ENCODE measurements at regions not wholly inside any gene's neighbourhood (a gene's known extent, or its start where the extent isn't known, plus 50 kb on each side); places are given as distances from the start of the nearest gene placed in this dataset.

DNA sequence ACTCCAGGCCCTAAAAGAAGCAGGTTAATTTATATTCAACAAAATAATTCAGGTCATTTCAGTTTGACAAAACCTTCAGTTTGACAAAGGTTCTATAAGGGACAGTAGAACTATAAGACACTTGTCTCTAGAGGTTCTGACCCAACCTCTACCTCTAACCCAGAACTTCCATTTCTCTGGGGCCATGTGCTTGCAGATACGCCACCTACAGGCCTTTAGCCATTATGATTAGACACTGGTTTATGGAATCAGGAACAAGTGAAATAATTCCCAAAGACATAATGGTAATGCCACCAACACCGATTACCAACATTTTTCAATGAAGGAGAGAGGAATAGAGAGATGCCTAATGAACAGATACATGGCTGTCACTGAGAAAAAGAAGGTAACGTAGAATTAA, 733.9 kb downstream of the PRELID2 start:
- no peaks in the 10 kb centered on the region for H3K4me1 Mint-ChIP-seq
- H3K4me3 ChIP-seq (ENCODE audit: low read length): no peak overlapping the region
- no peaks in the 10 kb centered on the region for H3K9me3 ChIP-seq (ENCODE audit: control insufficient read depth in 2 of 3, low read length in 3 of 3)
- intact Hi-C loops (cut with micrococcal nuclease): no loop called here
- H3K27me3 ChIP-seq (ENCODE audit: control insufficient read depth in 2 of 2, insufficient read depth in 2 of 2, low read length in 2 of 2): no peaks in the 10 kb centered on the region
- no peaks in the 10 kb centered on the region for H3K4me1 ChIP-seq (ENCODE audit: control insufficient read depth in 2 of 2, insufficient read depth in 2 of 2, low read length in 2 of 2)
- DNase-seq (no peak), ATAC-seq (no peak)
- H3K36me3 ChIP-seq (ENCODE audit: control insufficient read depth in 2 of 3, insufficient read depth in 3 of 3, low read length in 3 of 3): no peaks in the 10 kb centered on the region
- CTCF ChIA-PET: no interaction called here
- H3K9me3 Mint-ChIP-seq: peaks cover 0 to 21% (median 5%) of the 10 kb centered on the region in 11 donors
- H3K27me3 Mint-ChIP-seq: no peaks in the 10 kb centered on the region
- H3K27ac ChIP-seq (ENCODE audit: low read depth, low read length): no peak overlapping the region
- H3K27ac Mint-ChIP-seq: no peak overlapping the region
- POLR2A ChIA-PET: no interaction called here
- H3K36me3 Mint-ChIP-seq: no peaks in the 10 kb centered on the region
- H3K4me3 Mint-ChIP-seq: no peak overlapping the region

DNA sequence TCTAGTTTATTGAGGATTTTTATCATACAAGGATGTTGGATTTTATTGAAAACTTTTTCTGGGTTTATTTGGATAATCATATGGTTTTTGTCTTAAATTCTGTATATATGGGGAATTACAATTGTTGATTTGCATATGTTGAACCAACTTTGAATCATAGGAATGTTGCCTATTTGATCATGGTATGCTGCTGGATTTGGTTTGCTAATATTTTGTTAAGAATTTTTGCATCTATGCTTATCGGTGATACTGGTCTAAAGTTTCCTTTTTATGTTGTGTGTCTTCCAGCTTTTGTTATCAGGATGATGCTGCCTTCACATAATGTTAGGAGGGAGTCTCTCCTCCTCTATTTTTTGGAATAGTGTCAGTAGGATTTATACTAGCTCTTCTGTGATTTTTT, 745.0 kb downstream of the PRELID2 start:
- POLR2A ChIA-PET: no interaction called here
- Histone ChIP-seq H3K4me3 (ENCODE audit: low read length) (no peak overlapping the region), H3K36me3 (ENCODE audit: control insufficient read depth in 2 of 3, insufficient read depth in 3 of 3, low read length in 3 of 3) (no peaks in the 10 kb centered on the region), H3K27ac (ENCODE audit: low read depth, low read length) (no peak overlapping the region), H3K27me3 (ENCODE audit: control insufficient read depth in 2 of 2, insufficient read depth in 2 of 2, low read length in 2 of 2) (no peaks in the 10 kb centered on the region), H3K9me3 (ENCODE audit: control insufficient read depth in 2 of 3, low read length in 3 of 3) (no peaks in the 10 kb centered on the region), H3K4me1 (ENCODE audit: control insufficient read depth in 2 of 2, insufficient read depth in 2 of 2, low read length in 2 of 2) (no peaks in the 10 kb centered on the region)
- CTCF ChIA-PET: no interaction called here
- no peak for ATAC-seq
- H3K9me3 Mint-ChIP-seq: peaks cover 4 to 26% (median 7%) of the 10 kb centered on the region in 11 donors
- H3K27ac Mint-ChIP-seq: no peak overlapping the region
- no peaks in the 10 kb centered on the region for H3K4me1 Mint-ChIP-seq
- DNase-seq: no peak
- H3K4me3 Mint-ChIP-seq: no peak overlapping the region
- peaks cover 0 to 3% (median 0%) of the 10 kb centered on the region in 5 donors for H3K36me3 Mint-ChIP-seq
- H3K27me3 Mint-ChIP-seq: no peaks in the 10 kb centered on the region
- intact Hi-C loops (cut with micrococcal nuclease): no loop called here

DNA sequence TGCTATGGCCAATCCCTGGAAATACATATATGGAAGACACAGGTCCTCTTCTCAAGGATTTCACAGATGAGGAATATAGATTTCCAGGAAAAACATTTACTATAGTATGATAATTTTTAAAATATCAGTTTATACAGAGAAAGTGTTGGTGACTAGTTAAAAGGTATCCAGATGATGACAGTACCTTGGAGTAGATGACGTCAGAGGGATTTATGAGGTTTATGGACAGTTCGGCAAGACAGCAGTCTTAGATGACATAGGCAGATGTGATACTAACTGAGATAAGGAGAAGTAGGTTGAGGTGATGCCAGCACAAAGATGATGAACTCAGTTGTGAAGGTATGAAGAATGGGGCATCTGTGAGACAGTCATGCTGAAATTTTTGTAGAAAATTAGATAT, 750.3 kb downstream of the PRELID2 start:
- Histone ChIP-seq H3K4me3 (ENCODE audit: low read length) (no peak overlapping the region), H3K27me3 (ENCODE audit: control insufficient read depth in 2 of 2, insufficient read depth in 2 of 2, low read length in 2 of 2) (no peaks in the 10 kb centered on the region), H3K27ac (ENCODE audit: low read depth, low read length) (no peak overlapping the region), H3K4me1 (ENCODE audit: control insufficient read depth in 2 of 2, insufficient read depth in 2 of 2, low read length in 2 of 2) (no peaks in the 10 kb centered on the region), H3K9me3 (ENCODE audit: control insufficient read depth in 2 of 3, low read length in 3 of 3) (no peaks in the 10 kb centered on the region), H3K36me3 (ENCODE audit: control insufficient read depth in 2 of 3, insufficient read depth in 3 of 3, low read length in 3 of 3) (no peaks in the 10 kb centered on the region)
- DNase-seq: no peak
- ChIA-PET POLR2A (no interaction called here), CTCF (no interaction called here)
- ATAC-seq: no peak
- Mint-ChIP-seq H3K4me1 (no peaks in the 10 kb centered on the region), H3K9me3 (peaks cover 5 to 26% (median 8%) of the 10 kb centered on the region in 11 donors), H3K27me3 (no peaks in the 10 kb centered on the region), H3K27ac (no peak overlapping the region), H3K4me3 (no peak overlapping the region), H3K36me3 (no peaks in the 10 kb centered on the region)
- intact Hi-C loops (cut with micrococcal nuclease): no loop called here

- Mint-ChIP-seq H3K4me1 (no peaks in the 10 kb centered on the region), H3K36me3 (no peaks in the 10 kb centered on the region), H3K9me3 (peaks cover 0 to 20% (median 3%) of the 10 kb centered on the region in 11 donors), H3K4me3 (no peak overlapping the region), H3K27ac (no peak overlapping the region), H3K27me3 (no peaks in the 10 kb centered on the region)
- ChIA-PET CTCF (no interaction called here), POLR2A (no interaction called here)
- Histone ChIP-seq H3K4me1 (ENCODE audit: control insufficient read depth in 2 of 2, insufficient read depth in 2 of 2, low read length in 2 of 2) (no peaks in the 10 kb centered on the region), H3K9me3 (ENCODE audit: control insufficient read depth in 2 of 3, low read length in 3 of 3) (no peaks in the 10 kb centered on the region), H3K27ac (ENCODE audit: low read depth, low read length) (no peak overlapping the region), H3K36me3 (ENCODE audit: control insufficient read depth in 2 of 3, insufficient read depth in 3 of 3, low read length in 3 of 3) (no peaks in the 10 kb centered on the region), H3K4me3 (ENCODE audit: low read length) (no peak overlapping the region), H3K27me3 (ENCODE audit: control insufficient read depth in 2 of 2, insufficient read depth in 2 of 2, low read length in 2 of 2) (no peaks in the 10 kb centered on the region)
- intact Hi-C loops (cut with micrococcal nuclease): no loop called here
- DNase-seq (no peak), ATAC-seq (no peak)
Observed at GRCh38 chr5:145077028-145077427, 758.1 kb downstream of the PRELID2 start.

DNA sequence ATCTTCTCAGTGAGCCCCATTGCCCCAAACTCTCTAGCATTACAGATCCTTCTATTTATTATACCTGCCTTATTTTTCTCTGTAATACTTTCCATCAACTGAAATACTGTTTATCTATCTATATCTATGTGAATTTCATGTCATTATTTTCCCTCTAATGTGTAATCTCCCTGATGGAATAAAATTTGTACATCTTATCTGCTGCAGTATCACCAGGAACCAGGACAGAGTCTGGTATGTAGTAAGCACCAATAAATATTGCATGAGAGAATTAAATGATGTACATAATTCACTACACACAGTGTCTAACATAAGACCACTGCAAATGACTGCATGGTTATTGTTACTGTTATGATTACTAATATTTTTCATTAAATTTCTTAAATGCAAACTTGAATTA, 759.1 kb downstream of the PRELID2 start:
- H3K36me3 ChIP-seq (ENCODE audit: control insufficient read depth in 2 of 3, insufficient read depth in 3 of 3, low read length in 3 of 3): no peaks in the 10 kb centered on the region
- H3K27me3 Mint-ChIP-seq: no peaks in the 10 kb centered on the region
- H3K9me3 Mint-ChIP-seq: peaks cover 0 to 15% (median 1%) of the 10 kb centered on the region in 11 donors
- CTCF ChIA-PET: no interaction called here
- no peak overlapping the region for H3K4me3 Mint-ChIP-seq
- no peaks in the 10 kb centered on the region for H3K36me3 Mint-ChIP-seq
- intact Hi-C loops (cut with micrococcal nuclease): no loop called here
- H3K9me3 ChIP-seq (ENCODE audit: control insufficient read depth in 2 of 3, low read length in 3 of 3): no peaks in the 10 kb centered on the region
- no peak overlapping the region for H3K27ac Mint-ChIP-seq
- no peak overlapping the region for H3K27ac ChIP-seq (ENCODE audit: low read depth, low read length)
- no peak for ATAC-seq
- H3K4me1 ChIP-seq (ENCODE audit: control insufficient read depth in 2 of 2, insufficient read depth in 2 of 2, low read length in 2 of 2): no peaks in the 10 kb centered on the region
- no peak overlapping the region for H3K4me3 ChIP-seq (ENCODE audit: low read length)
- DNase-seq: no peak
- no peaks in the 10 kb centered on the region for H3K27me3 ChIP-seq (ENCODE audit: control insufficient read depth in 2 of 2, insufficient read depth in 2 of 2, low read length in 2 of 2)
- H3K4me1 Mint-ChIP-seq: no peaks in the 10 kb centered on the region
- POLR2A ChIA-PET: no interaction called here

GRCh38 chr5:145072889-145073288, 762.3 kb downstream of the PRELID2 start:
- Mint-ChIP-seq H3K4me3 (no peak overlapping the region), H3K9me3 (peaks cover 0 to 9% (median 0%) of the 10 kb centered on the region in 11 donors), H3K27me3 (no peaks in the 10 kb centered on the region), H3K36me3 (no peaks in the 10 kb centered on the region), H3K27ac (no peak overlapping the region), H3K4me1 (no peaks in the 10 kb centered on the region)
- no peak overlapping the region for H3K27ac ChIP-seq (ENCODE audit: low read depth, low read length)
- no peaks in the 10 kb centered on the region for H3K4me1 ChIP-seq (ENCODE audit: control insufficient read depth in 2 of 2, insufficient read depth in 2 of 2, low read length in 2 of 2)
- intact Hi-C loops (cut with micrococcal nuclease): no loop called here
- no peak overlapping the region for H3K4me3 ChIP-seq (ENCODE audit: low read length)
- H3K36me3 ChIP-seq (ENCODE audit: control insufficient read depth in 2 of 3, insufficient read depth in 3 of 3, low read length in 3 of 3): no peaks in the 10 kb centered on the region
- ChIA-PET POLR2A (no interaction called here), CTCF (no interaction called here)
- H3K9me3 ChIP-seq (ENCODE audit: control insufficient read depth in 2 of 3, low read length in 3 of 3): no peaks in the 10 kb centered on the region
- DNase-seq (no peak), ATAC-seq (no peak)
- H3K27me3 ChIP-seq (ENCODE audit: control insufficient read depth in 2 of 2, insufficient read depth in 2 of 2, low read length in 2 of 2): no peaks in the 10 kb centered on the region

DNA sequence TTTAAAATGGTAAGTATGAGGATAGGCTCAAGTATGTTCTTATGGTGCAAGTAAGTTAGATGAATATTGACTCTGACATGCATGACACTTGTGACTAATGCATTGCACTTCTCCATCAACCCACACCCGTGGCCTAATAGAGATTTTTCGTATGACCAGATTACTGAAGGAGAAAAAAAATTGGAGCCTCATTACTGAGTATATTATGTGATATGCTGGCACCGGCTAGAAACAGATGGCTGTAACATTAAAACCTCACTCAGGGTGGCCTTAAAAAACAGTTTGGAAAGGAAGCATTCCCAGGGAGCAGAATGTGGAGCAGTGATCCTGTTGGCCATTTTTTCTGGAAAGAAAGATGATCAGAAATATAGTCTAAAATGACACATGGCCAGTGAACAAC, 766.4 kb downstream of the PRELID2 start:
- Mint-ChIP-seq H3K4me3 (no peak overlapping the region), H3K27ac (no peak overlapping the region), H3K9me3 (peaks cover 0 to 11% (median 0%) of the 10 kb centered on the region in 11 donors), H3K4me1 (no peaks in the 10 kb centered on the region), H3K36me3 (no peaks in the 10 kb centered on the region), H3K27me3 (no peaks in the 10 kb centered on the region)
- no peaks in the 10 kb centered on the region for H3K4me1 ChIP-seq (ENCODE audit: control insufficient read depth in 2 of 2, insufficient read depth in 2 of 2, low read length in 2 of 2)
- CTCF ChIA-PET: no interaction called here
- no peaks in the 10 kb centered on the region for H3K27me3 ChIP-seq (ENCODE audit: control insufficient read depth in 2 of 2, insufficient read depth in 2 of 2, low read length in 2 of 2)
- no peaks in the 10 kb centered on the region for H3K36me3 ChIP-seq (ENCODE audit: control insufficient read depth in 2 of 3, insufficient read depth in 3 of 3, low read length in 3 of 3)
- POLR2A ChIA-PET: no interaction called here
- intact Hi-C loops (cut with micrococcal nuclease): no loop called here
- H3K27ac ChIP-seq (ENCODE audit: low read depth, low read length): no peak overlapping the region
- no peak overlapping the region for H3K4me3 ChIP-seq (ENCODE audit: low read length)
- DNase-seq (no peak), ATAC-seq (no peak)
- no peaks in the 10 kb centered on the region for H3K9me3 ChIP-seq (ENCODE audit: control insufficient read depth in 2 of 3, low read length in 3 of 3)

Data from naive thymus-derived CD4-positive, alpha-beta T cell (primary cell).